ENCODE measurements at regions not wholly inside any gene's neighbourhood (a gene's known extent, or its start where the extent isn't known, plus 50 kb on each side); places are given as distances from the start of the nearest gene placed in this dataset.
"Not testable (repeated sequence)": the region's sequence is repeated elsewhere in the genome, so short reads cannot be mapped to it uniquely, and the experiment has no call there.

DNA sequence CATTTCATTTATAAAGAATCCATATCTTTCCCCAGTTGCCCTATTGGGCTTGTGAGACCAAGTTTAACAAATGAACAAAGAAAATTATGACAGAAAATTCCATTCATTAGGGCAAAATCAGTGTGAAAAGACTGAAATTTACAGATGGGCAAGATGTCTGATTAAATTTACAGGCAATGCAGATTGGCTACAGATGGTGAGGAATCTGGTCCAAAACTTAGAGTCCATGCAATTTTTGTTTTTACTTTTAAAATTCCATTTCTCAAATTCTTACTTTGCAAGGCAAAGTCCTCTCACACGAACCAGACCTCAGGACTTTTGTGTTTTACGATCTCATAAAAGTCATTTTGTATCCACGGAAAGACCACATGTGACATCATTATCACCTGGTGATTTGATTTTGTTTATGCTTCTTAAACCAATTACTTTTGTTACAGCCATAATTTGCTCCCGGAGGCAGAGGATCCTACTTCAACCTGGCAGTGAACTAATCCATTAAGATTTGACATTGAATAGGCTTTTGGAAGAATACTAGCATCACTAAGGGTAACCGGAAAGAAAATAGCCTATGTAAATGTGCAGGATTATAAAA is 843.7 kb upstream of the CHORDC1 start:
- no peaks in the 10 kb centered on the region for H3K4me1 ChIP-seq (ENCODE audit: control insufficient read depth in 2 of 2, insufficient read depth in 2 of 2, low read length in 2 of 2)
- intact Hi-C loops (cut with micrococcal nuclease): no loop called here
- H3K27me3 ChIP-seq (ENCODE audit: control insufficient read depth in 2 of 2, insufficient read depth in 2 of 2, low read length in 2 of 2): no peaks in the 10 kb centered on the region
- no peak overlapping the region for H3K4me3 Mint-ChIP-seq
- ATAC-seq: no peak
- no peak overlapping the region for H3K27ac Mint-ChIP-seq
- ChIA-PET CTCF (no interaction called here), POLR2A (no interaction called here)
- no peaks in the 10 kb centered on the region for H3K4me1 Mint-ChIP-seq
- H3K27me3 Mint-ChIP-seq: no peaks in the 10 kb centered on the region
- H3K4me3 ChIP-seq (ENCODE audit: low read length): no peak overlapping the region
- DNase-seq: no peak
- peaks cover 0 to 28% (median 7%) of the 10 kb centered on the region in 11 donors for H3K9me3 Mint-ChIP-seq
- no peak overlapping the region for H3K27ac ChIP-seq (ENCODE audit: low read depth, low read length)
- no peaks in the 10 kb centered on the region for H3K36me3 ChIP-seq (ENCODE audit: control insufficient read depth in 2 of 3, insufficient read depth in 3 of 3, low read length in 3 of 3)
- no peaks in the 10 kb centered on the region for H3K9me3 ChIP-seq (ENCODE audit: control insufficient read depth in 2 of 3, low read length in 3 of 3)
- no peaks in the 10 kb centered on the region for H3K36me3 Mint-ChIP-seq

DNA sequence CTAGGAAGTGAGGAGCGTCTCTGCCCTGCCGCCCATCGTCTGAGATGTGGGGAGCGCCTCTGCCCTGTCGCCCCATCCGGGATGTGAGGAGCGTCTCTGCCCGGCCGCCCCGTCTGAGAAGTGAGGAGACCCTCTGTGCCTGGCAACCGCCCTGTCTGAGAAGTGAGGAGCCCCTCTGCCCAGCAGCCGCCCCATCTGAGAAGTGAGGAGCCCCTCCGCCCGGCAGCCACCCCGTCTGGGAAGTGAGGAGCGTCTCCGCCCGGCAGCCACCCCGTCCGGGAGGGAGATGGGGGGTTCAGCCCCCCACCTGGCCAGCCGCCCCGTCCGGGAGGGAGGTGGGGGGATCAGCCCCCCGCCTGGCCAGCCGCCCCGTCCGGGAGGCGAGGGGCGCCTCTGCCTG is 840.5 kb upstream of the CHORDC1 start:
- H3K4me1 Mint-ChIP-seq; POLR2A ChIA-PET; H3K27ac ChIP-seq (ENCODE audit: low read depth, low read length); DNase-seq; ATAC-seq; H3K36me3 Mint-ChIP-seq; intact Hi-C loops (cut with micrococcal nuclease); H3K9me3 ChIP-seq (ENCODE audit: control insufficient read depth in 2 of 3, low read length in 3 of 3); H3K4me3 Mint-ChIP-seq; H3K27me3 ChIP-seq (ENCODE audit: control insufficient read depth in 2 of 2, insufficient read depth in 2 of 2, low read length in 2 of 2); H3K36me3 ChIP-seq (ENCODE audit: control insufficient read depth in 2 of 3, insufficient read depth in 3 of 3, low read length in 3 of 3); H3K27ac Mint-ChIP-seq; H3K4me1 ChIP-seq (ENCODE audit: control insufficient read depth in 2 of 2, insufficient read depth in 2 of 2, low read length in 2 of 2); CTCF ChIA-PET; H3K27me3 Mint-ChIP-seq; H3K4me3 ChIP-seq (ENCODE audit: low read length): not testable (repeated sequence)
- H3K9me3 Mint-ChIP-seq: peaks cover 1 to 29% (median 13%) of the 10 kb centered on the region in 11 donors

DNA sequence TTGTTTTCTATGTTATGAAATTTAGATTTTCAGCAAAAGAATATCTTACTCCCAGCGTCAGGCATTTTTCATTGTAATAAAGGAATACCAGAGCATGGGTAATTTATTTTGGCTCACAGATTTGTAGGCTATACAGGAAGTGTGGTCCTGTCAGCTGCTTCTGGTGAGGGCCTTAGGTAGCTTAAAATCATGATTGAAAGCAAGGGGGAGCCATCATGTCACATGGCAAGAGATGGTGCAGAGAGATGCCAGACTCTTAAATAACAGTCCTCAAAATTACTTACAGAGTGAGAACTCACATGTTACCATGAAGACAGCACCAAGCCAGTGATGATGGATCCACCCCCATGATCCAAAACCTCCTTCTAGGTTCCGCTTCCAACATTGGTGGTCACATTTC is 825.0 kb upstream of the CHORDC1 start:
- Mint-ChIP-seq H3K27me3 (no peaks in the 10 kb centered on the region), H3K27ac (no peak overlapping the region), H3K4me3 (no peak overlapping the region), H3K36me3 (no peaks in the 10 kb centered on the region), H3K9me3 (peaks cover 0 to 21% (median 3%) of the 10 kb centered on the region in 11 donors), H3K4me1 (no peaks in the 10 kb centered on the region)
- H3K4me3 ChIP-seq (ENCODE audit: low read length): no peak overlapping the region
- no peak for ATAC-seq
- H3K27ac ChIP-seq (ENCODE audit: low read depth, low read length): no peak overlapping the region
- H3K9me3 ChIP-seq (ENCODE audit: control insufficient read depth in 2 of 3, low read length in 3 of 3): no peaks in the 10 kb centered on the region
- intact Hi-C loops (cut with micrococcal nuclease): no loop called here
- POLR2A ChIA-PET: no interaction called here
- H3K36me3 ChIP-seq (ENCODE audit: control insufficient read depth in 2 of 3, insufficient read depth in 3 of 3, low read length in 3 of 3): no peaks in the 10 kb centered on the region
- DNase-seq: no peak
- CTCF ChIA-PET: interaction anchor here (0.6 kb wide), 1 partner anchor 258 kb away, joined by 3 read pairs; no protein-coding TSS in a partner anchor
- no peaks in the 10 kb centered on the region for H3K27me3 ChIP-seq (ENCODE audit: control insufficient read depth in 2 of 2, insufficient read depth in 2 of 2, low read length in 2 of 2)
- no peaks in the 10 kb centered on the region for H3K4me1 ChIP-seq (ENCODE audit: control insufficient read depth in 2 of 2, insufficient read depth in 2 of 2, low read length in 2 of 2)

- Histone ChIP-seq H3K4me1 (ENCODE audit: control insufficient read depth in 2 of 2, insufficient read depth in 2 of 2, low read length in 2 of 2) (no peaks in the 10 kb centered on the region), H3K36me3 (ENCODE audit: control insufficient read depth in 2 of 3, insufficient read depth in 3 of 3, low read length in 3 of 3) (no peaks in the 10 kb centered on the region), H3K4me3 (ENCODE audit: low read length) (no peak overlapping the region), H3K9me3 (ENCODE audit: control insufficient read depth in 2 of 3, low read length in 3 of 3) (no peaks in the 10 kb centered on the region), H3K27me3 (ENCODE audit: control insufficient read depth in 2 of 2, insufficient read depth in 2 of 2, low read length in 2 of 2) (no peaks in the 10 kb centered on the region), H3K27ac (ENCODE audit: low read depth, low read length) (no peak overlapping the region)
- Mint-ChIP-seq H3K4me3 (no peak overlapping the region), H3K9me3 (peaks cover 0 to 17% (median 3%) of the 10 kb centered on the region in 11 donors), H3K36me3 (no peaks in the 10 kb centered on the region), H3K27me3 (no peaks in the 10 kb centered on the region), H3K4me1 (no peaks in the 10 kb centered on the region), H3K27ac (no peak overlapping the region)
- no peak for DNase-seq
- no peak for ATAC-seq
- intact Hi-C loops (cut with micrococcal nuclease): no loop called here
- POLR2A ChIA-PET: no interaction called here
- CTCF ChIA-PET: no interaction called here
Measured at GRCh38 chr11:91046261-91046660, 823.4 kb upstream of the CHORDC1 start.

DNA sequence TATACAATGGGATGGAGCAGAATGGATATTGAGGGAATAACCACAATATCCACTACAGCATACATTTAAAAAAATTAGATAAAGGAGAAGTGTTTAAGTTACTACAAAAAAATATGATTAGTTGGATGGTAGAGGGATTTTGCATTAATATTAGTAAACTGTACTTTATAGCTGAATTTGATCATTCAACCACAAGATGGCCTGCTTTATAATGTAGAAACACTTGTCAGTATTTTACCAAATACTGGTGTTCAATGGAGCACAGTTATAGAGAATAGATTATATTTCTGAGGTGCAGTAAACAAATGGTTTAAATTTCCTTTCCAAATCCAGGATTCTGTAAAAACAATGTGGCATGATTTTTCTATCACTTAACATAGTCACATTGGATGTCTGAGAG is 818.8 kb upstream of the CHORDC1 start:
- H3K4me3 Mint-ChIP-seq: no peak overlapping the region

DNA sequence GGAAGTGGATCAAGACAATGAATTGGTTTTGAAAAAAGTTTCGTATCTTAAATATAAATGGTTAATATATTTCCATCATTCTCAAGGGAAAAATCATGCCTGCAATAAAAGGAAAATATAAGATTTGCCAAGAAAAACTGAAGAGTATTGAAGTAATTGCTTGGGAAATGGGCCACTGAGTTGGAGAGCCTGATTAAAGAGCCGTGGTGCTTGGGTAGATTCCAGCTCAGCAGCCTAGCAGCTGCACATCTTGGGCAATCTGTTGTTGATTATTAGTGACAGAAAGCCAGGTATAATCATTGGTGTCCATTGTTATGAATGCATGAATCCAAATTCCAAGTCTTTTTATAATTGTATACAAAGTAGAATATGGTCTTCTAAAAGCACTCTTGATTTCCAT is 800.9 kb upstream of the CHORDC1 start:
- Mint-ChIP-seq H3K27ac (no peak overlapping the region), H3K27me3 (no peaks in the 10 kb centered on the region), H3K9me3 (peaks cover 0 to 19% (median 2%) of the 10 kb centered on the region in 11 donors), H3K4me3 (no peak overlapping the region), H3K4me1 (no peaks in the 10 kb centered on the region), H3K36me3 (no peaks in the 10 kb centered on the region)
- Histone ChIP-seq H3K36me3 (ENCODE audit: control insufficient read depth in 2 of 3, insufficient read depth in 3 of 3, low read length in 3 of 3) (no peaks in the 10 kb centered on the region), H3K4me3 (ENCODE audit: low read length) (no peak overlapping the region), H3K4me1 (ENCODE audit: control insufficient read depth in 2 of 2, insufficient read depth in 2 of 2, low read length in 2 of 2) (no peaks in the 10 kb centered on the region), H3K9me3 (ENCODE audit: control insufficient read depth in 2 of 3, low read length in 3 of 3) (no peaks in the 10 kb centered on the region), H3K27me3 (ENCODE audit: control insufficient read depth in 2 of 2, insufficient read depth in 2 of 2, low read length in 2 of 2) (no peaks in the 10 kb centered on the region), H3K27ac (ENCODE audit: low read depth, low read length) (no peak overlapping the region)
- ChIA-PET POLR2A (no interaction called here), CTCF (no interaction called here)
- ATAC-seq (no peak), DNase-seq (no peak)
- intact Hi-C loops (cut with micrococcal nuclease): no loop called here

More for the DNA sequence above, 818.8 kb upstream of the CHORDC1 start:
- H3K4me1 Mint-ChIP-seq: no peaks in the 10 kb centered on the region
- H3K27me3 ChIP-seq (ENCODE audit: control insufficient read depth in 2 of 2, insufficient read depth in 2 of 2, low read length in 2 of 2): no peaks in the 10 kb centered on the region
- ChIA-PET CTCF (no interaction called here), POLR2A (no interaction called here)
- no peaks in the 10 kb centered on the region for H3K27me3 Mint-ChIP-seq
- no peaks in the 10 kb centered on the region for H3K4me1 ChIP-seq (ENCODE audit: control insufficient read depth in 2 of 2, insufficient read depth in 2 of 2, low read length in 2 of 2)
- H3K9me3 Mint-ChIP-seq: peaks cover 0 to 13% (median 7%) of the 10 kb centered on the region in 11 donors
- H3K27ac ChIP-seq (ENCODE audit: low read depth, low read length): no peak overlapping the region
- no peak overlapping the region for H3K4me3 ChIP-seq (ENCODE audit: low read length)
- intact Hi-C loops (cut with micrococcal nuclease): no loop called here
- DNase-seq (no peak), ATAC-seq (no peak)
- no peaks in the 10 kb centered on the region for H3K36me3 Mint-ChIP-seq
- H3K36me3 ChIP-seq (ENCODE audit: control insufficient read depth in 2 of 3, insufficient read depth in 3 of 3, low read length in 3 of 3): no peaks in the 10 kb centered on the region
- no peak overlapping the region for H3K27ac Mint-ChIP-seq
- no peaks in the 10 kb centered on the region for H3K9me3 ChIP-seq (ENCODE audit: control insufficient read depth in 2 of 3, low read length in 3 of 3)

DNA sequence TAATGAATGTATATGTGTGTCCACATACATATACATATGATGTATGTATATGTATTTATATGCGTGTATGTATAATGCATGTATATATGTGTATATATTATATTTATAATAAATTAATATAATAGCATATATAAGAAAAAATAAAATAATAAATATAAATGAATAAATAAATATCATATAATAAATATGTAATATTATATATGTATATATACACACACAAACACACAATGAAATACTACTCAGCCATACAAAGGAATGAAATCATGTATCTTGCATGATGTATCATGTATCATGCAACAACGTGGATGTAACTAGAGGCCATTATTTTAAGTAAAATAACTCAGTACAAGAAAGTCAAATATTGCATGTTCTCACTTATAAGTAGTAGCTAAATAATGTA is 788.7 kb upstream of the CHORDC1 start:
- Mint-ChIP-seq H3K27ac (no peak overlapping the region), H3K4me1 (no peaks in the 10 kb centered on the region), H3K36me3 (no peaks in the 10 kb centered on the region), H3K9me3 (peaks cover 2 to 16% (median 7%) of the 10 kb centered on the region in 11 donors), H3K27me3 (no peaks in the 10 kb centered on the region), H3K4me3 (no peak overlapping the region)
- Histone ChIP-seq H3K4me3 (ENCODE audit: low read length) (no peak overlapping the region), H3K27me3 (ENCODE audit: control insufficient read depth in 2 of 2, insufficient read depth in 2 of 2, low read length in 2 of 2) (no peaks in the 10 kb centered on the region), H3K36me3 (ENCODE audit: control insufficient read depth in 2 of 3, insufficient read depth in 3 of 3, low read length in 3 of 3) (no peaks in the 10 kb centered on the region), H3K9me3 (ENCODE audit: control insufficient read depth in 2 of 3, low read length in 3 of 3) (no peaks in the 10 kb centered on the region), H3K4me1 (ENCODE audit: control insufficient read depth in 2 of 2, insufficient read depth in 2 of 2, low read length in 2 of 2) (no peaks in the 10 kb centered on the region), H3K27ac (ENCODE audit: low read depth, low read length) (no peak overlapping the region)
- intact Hi-C loops (cut with micrococcal nuclease): loop anchor here in 1 of 2 donors (10.0 kb wide), 1 partner anchor 63 kb away; no protein-coding TSS in a partner anchor
- DNase-seq (no peak), ATAC-seq (no peak)
- ChIA-PET CTCF (no interaction called here), POLR2A (no interaction called here)

All from naive thymus-derived CD4-positive, alpha-beta T cell (primary cell).